GM12878 (cell line): ENCODE measurements at regions not wholly inside any gene's neighbourhood (a gene's known extent, or its start where the extent isn't known, plus 50 kb on each side); places are given as distances from the start of the nearest gene placed in this dataset.

Experiments used
- ATAC-seq: fragments of 200-7000 bp; cut with Tn5 transposase; 3 replicates; pipeline ENCODE4 v1.9.1; 2020; ENCODE audit warnings: mild to moderate bottlenecking, moderate library complexity
- BruUV-seq: library from RNA; stranded (reverse); fragments of 400-500 nt; replicated peaks from 2 replicates; lab custom pipeline; 2021; lab: Mats Ljungman, UMichigan
- CTCF ChIA-PET: fragments of 300-600 bp; sonication (Branson Sonifier 250); formaldehyde crosslinking; extraction: SDS; loops from one replicate; lab custom pipeline; 2021; ENCODE audit warnings: inconsistent platforms; lab: Yijun Ruan, JAX
- POLR2A ChIA-PET: fragments of 350-600 bp; formaldehyde crosslinking; extraction: SDS; loops from one replicate; lab custom pipeline; 2021; ENCODE audit warnings: inconsistent platforms; lab: Charles Lee
- RAD21 ChIA-PET: fragments of 300-600 bp; sonication (Branson Sonifier 250); formaldehyde crosslinking; loops from one replicate; lab custom pipeline; 2023; ENCODE audit warnings: antibody characterized with exemption; ENCODE audit not compliant: unreplicated experiment; lab: Charles Lee
- SMC1A ChIA-PET: fragments of 300-600 bp; sonication (Branson Sonifier 250); formaldehyde crosslinking; loops from one replicate; lab custom pipeline; 2023; ENCODE audit not compliant: unreplicated experiment, uncharacterized antibody; lab: Charles Lee
- DNase-seq: peaks from one replicate; pipeline ENCODE4 v3.0.0-alpha.2; 2011; ENCODE audit warnings: low read depth, low spot score
- FAIRE-seq: peaks from 3 replicates; lab custom pipeline; 2011; peaks lifted over from hg19 to GRCh38; lab: Jason Lieb, UNC
- H2AFZ ChIP-seq: 2 replicates; pipeline ENCODE4 v1.6.0; 2011; ENCODE audit warnings: low read depth, low read length, control low read depth; ENCODE audit not compliant: control insufficient read depth
- H3K27ac ChIP-seq: 2 replicates; pipeline ENCODE4 v1.5.1; 2011; ENCODE audit warnings: control low read depth; ENCODE audit not compliant: control insufficient read depth, insufficient read depth
- H3K27me3 ChIP-seq, 2 experiments: replicated peaks in 1 of 2; 2 replicates each; pipeline versions ENCODE4 v1.6.0 to v1.6.1; 2011; ENCODE audit warnings: low read length in 1 of 2; ENCODE audit not compliant: control insufficient read depth in 2 of 2, insufficient read depth in 2 of 2
- H3K36me3 ChIP-seq, 2 experiments: 2 replicates each; pipeline ENCODE4 v1.5.1; 2011; ENCODE audit warnings: low read length in 1 of 2; ENCODE audit not compliant: control insufficient read depth in 2 of 2, insufficient read depth in 2 of 2
- H3K4me1 ChIP-seq: 2 replicates; pipeline ENCODE4 v1.6.1; 2011; ENCODE audit warnings: mild to moderate bottlenecking, low read length, moderate library complexity, mixed read lengths; ENCODE audit not compliant: control insufficient read depth, insufficient read depth
- H3K4me2 ChIP-seq: 2 replicates; pipeline ENCODE4 v1.6.0; 2011; ENCODE audit warnings: control low read depth; ENCODE audit not compliant: control insufficient read depth, insufficient read depth
- H3K4me3 ChIP-seq: fragments of 200-600 bp; sonication (generic); 2 replicates; pipeline ENCODE4 v1.5.1; 2016
- H3K79me2 ChIP-seq: 2 replicates; pipeline ENCODE4 v1.6.0; 2011; ENCODE audit warnings: low read length; ENCODE audit not compliant: control insufficient read depth, insufficient read depth
- H3K9ac ChIP-seq: 2 replicates; pipeline ENCODE4 v1.8.0; 2011; ENCODE audit warnings: low read length, control low read depth, mixed read lengths; ENCODE audit not compliant: control insufficient read depth, insufficient read depth
- H3K9me3 ChIP-seq: replicated peaks from 3 replicates; pipeline ENCODE4 v1.5.1; 2011; ENCODE audit warnings: mild to moderate bottlenecking, low read length; ENCODE audit not compliant: control insufficient read depth, insufficient read depth
- H4K20me1 ChIP-seq: 2 replicates; pipeline ENCODE4 v1.6.0; 2011; ENCODE audit not compliant: control insufficient read depth, insufficient read depth
- ASH2L ChIP-seq: fragments of 300-600, 200-600 bp; sonication (generic); IDR thresholded peaks from 2 replicates; pipeline ENCODE4 v1.6.1; 2017; ENCODE audit warnings: low read depth, mild to moderate bottlenecking, borderline replicate concordance
- BMI1 ChIP-seq: fragments of 450-650 bp; IDR thresholded peaks from 2 replicates; pipeline ENCODE4 v1.6.1; 2016; ENCODE audit warnings: mild to moderate bottlenecking, moderate library complexity, borderline replicate concordance
- CHD2 ChIP-seq: IDR thresholded peaks from 2 replicates; pipeline ENCODE4 v1.6.1; 2011; ENCODE audit warnings: low read depth, low read length, improper control_type of control experiment, borderline replicate concordance
- FOS ChIP-seq: IDR thresholded peaks from 3 replicates; pipeline ENCODE4 v1.6.1; 2011; ENCODE audit warnings: borderline replicate concordance; ENCODE audit not compliant: insufficient read length; ENCODE audit errors: extremely low read depth
- FOXM1 ChIP-seq: IDR thresholded peaks from 2 replicates; pipeline ENCODE4 v1.6.1; 2012; ENCODE audit warnings: low read depth, mild to moderate bottlenecking, inconsistent platforms, low read length, moderate library complexity
- KLF5 ChIP-seq: fragments of 450-650 bp; IDR thresholded peaks from 2 replicates; pipeline ENCODE4 v1.6.1; 2014; ENCODE audit warnings: mild to moderate bottlenecking; ENCODE audit not compliant: partially characterized antibody
- NKRF ChIP-seq: fragments of 450-650 bp; conservative IDR thresholded peaks from 2 replicates; pipeline ENCODE4 v1.6.1; 2017; ENCODE audit warnings: mild to moderate bottlenecking, moderate library complexity
- PAX8 ChIP-seq: fragments of 450-650 bp; IDR thresholded peaks from 2 replicates; pipeline ENCODE4 v1.6.1; 2017; ENCODE audit warnings: mild to moderate bottlenecking, moderate library complexity
- POU2F2 ChIP-seq: IDR thresholded peaks from 3 replicates; pipeline ENCODE4 v1.6.1; 2011; ENCODE audit warnings: low read depth, mild to moderate bottlenecking, low read length, borderline replicate concordance
- RAD51 ChIP-seq: fragments of 450-650 bp; IDR thresholded peaks from 2 replicates; pipeline ENCODE4 v1.6.1; 2016; ENCODE audit warnings: moderate library complexity, mild to moderate bottlenecking, inconsistent platforms
- TCF3 ChIP-seq: IDR thresholded peaks from 2 replicates; pipeline ENCODE4 v1.6.1; 2012; ENCODE audit warnings: low read depth, mild to moderate bottlenecking, low read length, borderline replicate concordance; ENCODE audit not compliant: insufficient read depth
- WRNIP1 ChIP-seq: IDR thresholded peaks from 2 replicates; pipeline ENCODE4 v1.6.1; 2011; ENCODE audit warnings: low read depth, low read length, improper control_type of control experiment, borderline replicate concordance
- ZBED1 ChIP-seq: IDR thresholded peaks from 2 replicates; pipeline ENCODE4 v1.6.1; 2016; ENCODE audit warnings: borderline replicate concordance
- WGBS: methylation state at CpG from one replicate; pipeline ENCODE4 v1.1.6; 2016; ENCODE audit warnings: low lambda C conversion rate; ENCODE audit not compliant: insufficient replicate concordance, insufficient coverage; ENCODE audit errors: missing lambda C conversion rate; 5-methylcytosine and 5-hydroxymethylcytosine counted together
- in situ Hi-C: fragments of 300-500 bp; cut with MboI; formaldehyde crosslinking; loops from 9 replicates; pipeline ENCODE4 v1.14.3; 2018; ENCODE audit warnings: mixed read lengths
- intact Hi-C: fragments of 100-400 bp; cut with micrococcal nuclease; formaldehyde crosslinking; loops from one replicate; pipeline ENCODE4 v1.14.2; 2022; ENCODE audit not compliant: unreplicated experiment
- TF ChIP-seq, protein P1 (sequence below): fragments of 450-650 bp; IDR thresholded peaks from 2 replicates; pipeline ENCODE4 v1.6.1; 2017; ENCODE audit warnings: mild to moderate bottlenecking, moderate library complexity
- TF ChIP-seq, protein P2 (sequence below): fragments of 450-650 bp; IDR thresholded peaks from 2 replicates; pipeline ENCODE4 v1.6.1; 2014; ENCODE audit warnings: mild to moderate bottlenecking
- TF ChIP-seq, protein P3 (sequence below): IDR thresholded peaks from 2 replicates; pipeline ENCODE4 v1.6.1; 2012; ENCODE audit warnings: low read depth, low read length, improper control_type of control experiment

GRCh38 chr12:72982356-72982755, 710.2 kb downstream of the TRHDE start:
- ChIA-PET SMC1A (no interaction called here), RAD21 (no interaction called here), CTCF (no interaction called here), POLR2A (no interaction called here)
- in situ Hi-C loops (no loop called here), intact Hi-C loops (no loop called here)
- H3K79me2 ChIP-seq, result no peaks in the 10 kb centered on the region
- no peaks in the 10 kb centered on the region for H3K36me3 ChIP-seq
- no peak overlapping the region for H2AFZ ChIP-seq
- H3K27me3 ChIP-seq, result no peaks in the 10 kb centered on the region
- TF ChIP-seq FOXM1 (no peak), BMI1 (no peak), KLF5 (no peak), ZBED1 (no peak), ASH2L (no peak), TCF3 (no peak), PAX8 (no peak), CHD2 (no peak), NKRF (no peak), POU2F2 (no peak), RAD51 (no peak), WRNIP1 (no peak), FOS (no peak)
- TF ChIP-seq, protein P1, sequence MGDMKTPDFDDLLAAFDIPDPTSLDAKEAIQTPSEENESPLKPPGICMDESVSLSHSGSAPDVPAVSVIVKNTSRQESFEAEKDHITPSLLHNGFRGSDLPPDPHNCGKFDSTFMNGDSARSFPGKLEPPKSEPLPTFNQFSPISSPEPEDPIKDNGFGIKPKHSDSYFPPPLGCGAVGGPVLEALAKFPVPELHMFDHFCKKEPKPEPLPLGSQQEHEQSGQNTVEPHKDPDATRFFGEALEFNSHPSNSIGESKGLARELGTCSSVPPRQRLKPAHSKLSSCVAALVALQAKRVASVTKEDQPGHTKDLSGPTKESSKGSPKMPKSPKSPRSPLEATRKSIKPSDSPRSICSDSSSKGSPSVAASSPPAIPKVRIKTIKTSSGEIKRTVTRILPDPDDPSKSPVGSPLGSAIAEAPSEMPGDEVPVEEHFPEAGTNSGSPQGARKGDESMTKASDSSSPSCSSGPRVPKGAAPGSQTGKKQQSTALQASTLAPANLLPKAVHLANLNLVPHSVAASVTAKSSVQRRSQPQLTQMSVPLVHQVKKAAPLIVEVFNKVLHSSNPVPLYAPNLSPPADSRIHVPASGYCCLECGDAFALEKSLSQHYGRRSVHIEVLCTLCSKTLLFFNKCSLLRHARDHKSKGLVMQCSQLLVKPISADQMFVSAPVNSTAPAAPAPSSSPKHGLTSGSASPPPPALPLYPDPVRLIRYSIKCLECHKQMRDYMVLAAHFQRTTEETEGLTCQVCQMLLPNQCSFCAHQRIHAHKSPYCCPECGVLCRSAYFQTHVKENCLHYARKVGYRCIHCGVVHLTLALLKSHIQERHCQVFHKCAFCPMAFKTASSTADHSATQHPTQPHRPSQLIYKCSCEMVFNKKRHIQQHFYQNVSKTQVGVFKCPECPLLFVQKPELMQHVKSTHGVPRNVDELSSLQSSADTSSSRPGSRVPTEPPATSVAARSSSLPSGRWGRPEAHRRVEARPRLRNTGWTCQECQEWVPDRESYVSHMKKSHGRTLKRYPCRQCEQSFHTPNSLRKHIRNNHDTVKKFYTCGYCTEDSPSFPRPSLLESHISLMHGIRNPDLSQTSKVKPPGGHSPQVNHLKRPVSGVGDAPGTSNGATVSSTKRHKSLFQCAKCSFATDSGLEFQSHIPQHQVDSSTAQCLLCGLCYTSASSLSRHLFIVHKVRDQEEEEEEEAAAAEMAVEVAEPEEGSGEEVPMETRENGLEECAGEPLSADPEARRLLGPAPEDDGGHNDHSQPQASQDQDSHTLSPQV, result no peak
- TF ChIP-seq, protein P2, sequence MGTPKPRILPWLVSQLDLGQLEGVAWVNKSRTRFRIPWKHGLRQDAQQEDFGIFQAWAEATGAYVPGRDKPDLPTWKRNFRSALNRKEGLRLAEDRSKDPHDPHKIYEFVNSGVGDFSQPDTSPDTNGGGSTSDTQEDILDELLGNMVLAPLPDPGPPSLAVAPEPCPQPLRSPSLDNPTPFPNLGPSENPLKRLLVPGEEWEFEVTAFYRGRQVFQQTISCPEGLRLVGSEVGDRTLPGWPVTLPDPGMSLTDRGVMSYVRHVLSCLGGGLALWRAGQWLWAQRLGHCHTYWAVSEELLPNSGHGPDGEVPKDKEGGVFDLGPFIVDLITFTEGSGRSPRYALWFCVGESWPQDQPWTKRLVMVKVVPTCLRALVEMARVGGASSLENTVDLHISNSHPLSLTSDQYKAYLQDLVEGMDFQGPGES, result no peak
- TF ChIP-seq, protein P3, sequence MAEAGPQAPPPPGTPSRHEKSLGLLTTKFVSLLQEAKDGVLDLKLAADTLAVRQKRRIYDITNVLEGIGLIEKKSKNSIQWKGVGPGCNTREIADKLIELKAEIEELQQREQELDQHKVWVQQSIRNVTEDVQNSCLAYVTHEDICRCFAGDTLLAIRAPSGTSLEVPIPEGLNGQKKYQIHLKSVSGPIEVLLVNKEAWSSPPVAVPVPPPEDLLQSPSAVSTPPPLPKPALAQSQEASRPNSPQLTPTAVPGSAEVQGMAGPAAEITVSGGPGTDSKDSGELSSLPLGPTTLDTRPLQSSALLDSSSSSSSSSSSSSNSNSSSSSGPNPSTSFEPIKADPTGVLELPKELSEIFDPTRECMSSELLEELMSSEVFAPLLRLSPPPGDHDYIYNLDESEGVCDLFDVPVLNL, result no peak
- ATAC-seq (no peak), DNase-seq (no peak), FAIRE-seq (no peak)
- H3K4me2 ChIP-seq, result no peak overlapping the region
- no peak overlapping the region for H3K27ac ChIP-seq
- no peak overlapping the region for H3K4me3 ChIP-seq
- no TSS peak for BruUV-seq
- no peaks in the 10 kb centered on the region for H3K4me1 ChIP-seq
- H4K20me1 ChIP-seq, result no peaks in the 10 kb centered on the region
- no peaks in the 10 kb centered on the region for H3K9me3 ChIP-seq
- 8% methylated on average over 5 of the region's 5 CpGs for WGBS
- H3K9ac ChIP-seq, result no peak overlapping the region
